HS-5 (cell line): ENCODE measurements at regions not wholly inside any gene's neighbourhood (a gene's known extent, or its start where the extent isn't known, plus 50 kb on each side); places are given as distances from the start of the nearest gene placed in this dataset.
"Not testable (repeated sequence)": the region's sequence is repeated elsewhere in the genome, so short reads cannot be mapped to it uniquely, and the experiment has no call there.

Experiments
- DNase-seq: peaks from one replicate; pipeline ENCODE4 v3.0.0-alpha.2; 2012; ENCODE audit warnings: low read depth

DNA sequence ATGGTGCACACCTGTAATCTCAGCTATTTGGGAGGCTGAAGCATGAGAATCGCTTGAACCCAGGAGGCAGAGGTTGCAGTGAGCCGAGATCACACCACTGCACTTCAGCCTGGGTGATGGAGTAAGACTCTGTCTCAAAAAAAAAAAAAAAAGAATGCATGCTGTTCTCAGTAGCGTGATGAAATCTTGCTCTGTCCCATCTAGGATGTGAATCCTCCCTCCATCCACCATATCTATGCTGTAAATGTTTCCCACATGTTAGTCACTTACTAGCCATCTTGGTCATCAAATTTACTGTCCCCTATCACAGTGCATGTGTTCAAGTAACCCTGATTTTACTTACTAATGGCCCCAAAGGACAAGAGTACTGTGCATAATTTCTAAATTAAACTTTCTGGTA, 315.4 kb upstream of the TBX18 start:
- no peak for DNase-seq

DNA sequence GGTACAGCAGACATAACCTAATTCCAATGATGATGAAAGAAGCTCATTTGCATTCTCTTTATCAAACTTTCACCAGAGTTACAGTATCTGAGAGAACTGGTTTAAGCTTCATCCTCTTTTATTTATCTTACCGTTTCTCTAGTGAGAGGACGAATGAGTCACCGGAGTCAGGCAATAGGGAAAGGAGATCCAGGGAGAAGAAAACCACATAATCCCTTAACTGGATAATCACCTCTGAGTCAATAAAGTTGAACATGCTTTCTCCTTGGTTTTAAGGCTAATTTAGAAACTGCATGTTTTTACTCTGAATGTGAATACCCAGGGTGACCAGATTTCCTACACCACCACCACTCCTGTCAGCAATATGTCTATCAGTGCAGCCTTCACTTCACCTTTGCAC, 313.7 kb upstream of the TBX18 start:
- peak; percentile 89 for DNase-seq

DNA sequence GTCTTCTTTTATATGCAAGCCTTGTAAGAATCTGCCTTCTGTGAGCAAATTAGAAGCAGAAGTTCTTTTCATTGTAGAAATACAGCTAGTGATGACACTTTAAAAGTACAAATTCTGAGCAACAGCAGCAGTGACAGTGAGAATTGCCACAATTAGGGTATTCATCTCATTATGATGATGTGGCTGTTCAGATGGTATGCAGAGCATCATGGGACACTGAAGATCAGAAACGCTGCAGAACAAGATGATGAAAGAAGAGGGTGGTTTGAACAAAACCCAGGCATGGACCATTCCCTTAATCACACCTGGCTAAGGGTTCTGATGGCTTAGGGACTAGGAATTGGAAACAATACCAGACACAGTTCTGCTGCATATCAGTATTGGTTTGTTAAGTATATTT, 312.7 kb upstream of the TBX18 start:
- DNase-seq, result no peak

DNA sequence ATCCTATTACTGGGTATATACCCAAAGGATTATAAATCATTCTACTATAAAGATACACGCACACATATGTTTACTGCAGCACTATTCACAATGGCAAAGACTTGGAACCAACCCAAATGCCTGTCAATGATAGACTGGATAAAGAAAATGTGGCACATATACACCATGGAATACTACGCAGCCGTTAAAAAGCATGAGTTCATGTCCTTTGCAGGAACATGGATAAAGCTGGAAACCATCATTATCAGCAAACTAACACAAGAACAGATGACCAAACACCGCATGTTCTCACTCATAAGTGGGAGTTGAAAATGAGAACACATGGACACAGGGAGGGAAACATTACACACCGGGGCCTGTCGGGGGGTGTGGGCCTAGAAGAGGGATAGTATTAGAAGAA, 307.4 kb upstream of the TBX18 start:
- not testable (repeated sequence) for DNase-seq

DNA sequence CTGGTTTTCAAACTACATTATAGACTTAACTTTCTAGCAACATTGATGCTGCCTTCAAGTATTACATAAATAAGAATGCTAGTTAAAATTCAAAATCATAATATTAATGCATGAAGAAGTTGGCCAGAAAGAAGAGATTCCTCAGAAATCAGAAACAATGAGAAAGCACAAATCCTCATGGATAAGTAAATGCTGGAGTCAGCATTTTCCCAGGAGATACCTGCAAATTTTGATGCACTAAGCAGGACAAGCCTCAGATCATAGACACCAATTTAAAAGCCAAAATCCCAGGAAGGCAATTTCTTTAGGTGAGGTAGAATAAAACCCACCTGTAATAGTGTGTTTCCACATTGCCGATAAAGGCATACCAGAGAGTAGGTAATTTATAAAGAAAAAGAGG, 305.2 kb upstream of the TBX18 start:
- DNase-seq, result no peak

DNA sequence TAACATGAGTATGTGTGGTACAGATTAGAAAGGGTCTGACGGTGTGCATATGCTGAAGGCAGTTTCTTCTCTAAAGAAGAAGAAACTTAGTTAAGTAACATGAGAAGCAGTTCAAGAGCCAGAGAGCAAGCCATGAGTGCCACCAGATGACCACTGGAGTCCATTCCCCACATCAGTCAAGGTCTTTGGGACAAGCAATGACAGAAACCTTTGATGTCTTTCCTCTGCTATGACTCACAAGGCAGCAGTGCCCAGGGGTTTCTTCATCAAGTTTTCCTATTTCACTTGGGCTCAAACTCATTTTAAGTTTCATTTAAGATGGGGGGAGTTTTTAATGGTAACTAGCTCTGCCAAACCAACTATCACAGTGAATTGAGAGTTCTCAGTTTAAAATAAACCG, 303.8 kb upstream of the TBX18 start:
- no peak for DNase-seq

DNA sequence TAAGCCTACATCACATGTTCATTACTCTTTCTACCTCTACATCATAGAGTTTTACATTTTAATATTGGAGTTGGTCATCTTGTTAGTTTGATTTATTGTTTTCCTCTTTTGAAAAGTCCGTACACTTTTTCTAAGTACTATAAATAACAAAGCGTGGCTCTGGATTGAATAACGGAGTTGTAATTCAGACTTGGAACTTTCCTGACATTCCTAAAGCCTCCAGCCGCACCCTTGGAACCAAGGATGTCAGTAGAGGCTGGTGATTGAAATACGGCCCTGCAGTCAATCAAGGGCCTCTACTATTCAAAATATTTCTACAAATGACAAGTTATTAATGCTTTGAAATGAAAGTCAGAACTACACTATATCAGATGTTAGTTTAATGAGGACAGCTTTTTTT, 301.9 kb upstream of the TBX18 start:
- no peak for DNase-seq

DNA sequence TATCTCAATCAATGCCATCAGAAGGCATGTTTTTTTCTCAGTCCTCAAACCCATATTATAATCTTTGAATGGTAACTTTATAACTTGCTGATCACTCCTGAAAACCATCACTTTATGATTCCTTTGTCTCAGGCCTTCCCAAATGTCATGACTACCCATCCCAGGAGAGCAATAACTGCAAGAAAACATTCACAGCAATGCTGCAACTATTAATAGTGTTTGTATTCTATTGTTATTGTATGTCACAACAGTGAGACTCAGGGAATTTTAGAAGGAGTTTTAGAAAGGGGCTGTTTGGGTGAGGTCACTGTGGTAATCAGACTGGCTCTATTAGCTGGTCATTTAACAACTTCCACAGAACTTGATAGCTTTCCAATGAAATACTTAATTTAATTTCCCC, 301.4 kb upstream of the TBX18 start:
- no peak for DNase-seq

DNA sequence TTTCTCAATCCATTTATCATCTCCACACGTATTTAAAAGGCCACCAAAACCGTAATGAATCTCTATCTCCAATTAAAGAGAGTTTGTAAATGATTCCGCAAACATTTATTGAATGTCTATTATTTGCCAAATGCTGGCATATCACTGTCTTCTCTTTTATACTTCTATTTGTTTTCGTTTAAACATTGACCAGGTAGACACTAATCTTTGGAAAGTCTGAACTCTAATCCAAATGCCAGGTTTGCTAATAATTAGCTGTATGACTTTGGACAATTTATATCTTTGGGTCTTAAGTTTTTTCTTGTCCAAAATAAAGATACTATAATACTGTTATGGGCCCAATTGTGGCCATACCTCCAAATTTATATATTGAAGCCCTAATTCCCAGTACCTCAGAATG, 299.2 kb upstream of the TBX18 start:
- DNase-seq, result no peak

DNA sequence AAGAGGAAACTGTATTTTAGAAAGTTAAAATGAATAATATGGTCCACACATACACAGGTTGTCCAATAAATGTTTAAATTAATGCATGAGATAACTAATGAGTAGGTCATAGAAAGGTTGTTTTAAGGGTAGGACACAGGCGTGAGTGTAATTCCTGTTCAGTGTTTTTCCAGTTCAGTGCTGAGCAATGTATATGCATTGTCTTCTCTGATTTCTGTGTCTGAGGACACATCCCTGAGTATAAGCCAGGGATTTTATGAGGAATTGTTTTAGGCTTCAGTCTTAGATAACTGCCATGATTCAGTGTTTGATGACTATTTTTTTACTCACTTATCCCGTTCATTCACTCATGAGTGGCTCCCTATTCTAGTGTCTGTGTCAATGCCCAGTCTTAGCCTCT, 298.5 kb upstream of the TBX18 start:
- no peak for DNase-seq

DNA sequence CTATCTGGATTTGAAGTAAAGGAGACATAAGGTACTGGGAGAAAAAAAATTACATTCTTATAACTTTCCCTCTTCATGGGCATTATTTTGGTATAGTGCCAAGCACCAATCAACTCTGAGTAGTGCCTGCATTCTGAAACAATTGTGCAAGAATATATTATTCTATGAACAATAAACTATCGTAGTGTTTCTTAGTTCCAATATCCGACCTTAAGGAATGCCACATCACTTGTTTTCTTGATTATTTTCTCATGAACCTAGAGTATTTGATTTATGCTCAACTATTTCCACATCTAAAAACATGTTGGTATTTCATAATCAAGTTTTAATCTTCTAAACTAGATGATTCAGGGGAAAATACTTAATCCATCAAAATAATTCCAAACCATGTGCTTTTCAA, 294.4 kb upstream of the TBX18 start:
- no peak for DNase-seq

DNA sequence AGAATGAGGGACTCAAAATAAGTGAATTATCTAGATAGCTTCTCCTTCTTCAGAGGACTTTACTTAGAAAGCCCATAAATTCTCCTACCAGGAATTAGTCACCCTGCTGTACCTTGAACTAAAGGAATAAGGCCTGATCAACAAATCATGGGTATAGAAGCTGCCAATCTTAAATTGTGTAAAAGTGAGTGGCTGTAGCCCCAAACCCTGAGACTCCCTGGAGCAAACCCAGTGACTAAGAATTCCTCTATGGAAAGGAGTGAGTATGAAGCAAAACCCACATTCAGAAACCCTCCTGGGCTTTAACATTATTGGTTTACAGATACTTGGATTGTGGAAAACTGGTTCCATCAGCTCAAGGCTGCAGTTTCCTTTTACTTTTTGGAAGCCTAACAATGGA, 285.8 kb upstream of the TBX18 start:
- DNase-seq, result no peak

DNA sequence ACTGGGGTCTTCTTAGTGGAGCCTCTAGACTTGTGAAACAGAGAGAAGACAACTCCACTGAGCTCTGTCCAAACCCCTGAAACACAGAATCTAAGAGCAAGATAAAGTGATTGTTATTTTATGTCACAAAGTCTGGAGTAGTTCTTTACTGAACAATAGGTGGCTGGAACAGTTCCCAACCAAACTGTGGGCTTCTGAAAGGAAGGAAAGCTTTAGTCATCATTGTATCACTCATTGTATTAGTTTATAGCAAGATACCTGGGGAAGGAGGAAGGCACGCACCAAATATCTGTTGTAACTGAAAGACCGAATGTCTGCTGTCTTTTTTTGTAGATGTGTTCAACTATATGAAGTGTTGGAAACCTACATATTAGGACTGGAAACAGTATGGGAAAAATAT, 284.9 kb upstream of the TBX18 start:
- no peak for DNase-seq

DNA sequence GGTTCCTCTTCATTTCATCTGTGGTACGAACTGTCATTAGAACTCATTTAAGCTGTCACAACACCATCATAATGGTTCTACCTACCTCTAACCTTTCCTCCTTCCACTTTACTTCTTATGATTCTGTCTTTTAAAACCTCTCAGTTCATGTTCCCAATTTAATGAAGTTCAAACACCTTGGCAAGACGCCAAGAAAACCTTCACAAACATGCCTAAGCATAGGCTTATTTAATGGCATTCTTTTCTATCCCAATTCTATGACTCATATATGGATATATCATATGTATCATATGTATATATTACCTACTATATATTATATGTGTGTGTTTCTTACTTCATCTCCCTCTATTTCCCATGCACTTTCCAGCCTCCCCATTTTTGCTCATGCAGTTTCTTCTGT, 283.4 kb upstream of the TBX18 start:
- DNase-seq, result no peak

DNA sequence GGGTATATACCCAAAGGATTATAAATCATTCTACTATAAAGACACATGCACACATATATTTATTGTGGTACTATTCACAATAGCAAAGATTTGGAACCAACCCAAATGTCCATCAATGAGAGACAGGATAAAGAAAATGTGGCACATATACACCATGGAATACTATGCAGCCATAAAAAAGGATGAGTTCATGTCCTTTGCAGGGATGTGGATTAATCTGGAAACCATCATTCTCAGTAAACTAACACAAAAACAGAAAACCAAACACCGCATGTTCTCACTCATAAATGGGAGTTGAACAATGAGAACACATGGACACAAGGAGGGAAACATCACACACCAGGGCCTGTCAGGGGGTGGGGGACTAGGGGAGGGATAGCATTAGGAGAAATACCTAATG, 281.4 kb upstream of the TBX18 start:
- not testable (repeated sequence) for DNase-seq

DNA sequence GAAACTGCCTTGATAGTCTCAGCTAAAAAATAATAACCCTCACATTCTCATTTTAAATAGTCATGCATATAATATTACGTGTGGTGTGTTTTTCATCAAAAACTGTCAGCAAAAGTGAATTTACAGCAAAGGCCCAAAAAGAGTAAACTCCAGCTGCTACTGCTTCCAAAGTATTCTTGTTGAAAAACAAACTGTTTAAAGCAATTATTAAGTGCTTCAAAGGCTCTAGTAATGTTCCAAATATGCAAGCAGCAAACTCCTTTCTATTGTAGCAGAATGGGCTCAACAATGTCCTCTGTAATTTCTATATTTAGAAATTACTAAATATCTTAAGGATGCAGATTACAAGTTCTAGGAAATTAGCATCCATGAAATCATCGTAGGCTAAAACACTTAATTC, 280.0 kb upstream of the TBX18 start:
- DNase-seq, result no peak

DNA sequence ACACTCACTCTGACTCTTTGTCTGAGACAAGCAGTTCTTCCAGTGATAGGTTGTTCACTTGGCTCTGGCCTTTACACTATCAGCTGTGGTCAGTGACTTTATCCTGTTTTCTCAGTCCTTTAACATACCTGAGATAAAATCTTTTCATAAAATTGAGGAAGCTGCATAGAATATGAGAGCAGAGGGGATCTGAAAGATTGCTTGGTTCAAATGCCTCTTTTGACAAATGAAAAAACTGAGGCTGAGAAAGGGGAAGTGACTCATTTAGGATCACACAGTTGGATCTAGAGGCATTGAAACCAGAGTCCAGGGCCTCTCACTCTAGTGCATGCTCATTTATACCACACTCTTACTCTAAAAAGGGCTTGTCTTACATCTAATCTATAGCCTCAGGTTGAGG, 277.0 kb upstream of the TBX18 start:
- DNase-seq, result no peak

DNA sequence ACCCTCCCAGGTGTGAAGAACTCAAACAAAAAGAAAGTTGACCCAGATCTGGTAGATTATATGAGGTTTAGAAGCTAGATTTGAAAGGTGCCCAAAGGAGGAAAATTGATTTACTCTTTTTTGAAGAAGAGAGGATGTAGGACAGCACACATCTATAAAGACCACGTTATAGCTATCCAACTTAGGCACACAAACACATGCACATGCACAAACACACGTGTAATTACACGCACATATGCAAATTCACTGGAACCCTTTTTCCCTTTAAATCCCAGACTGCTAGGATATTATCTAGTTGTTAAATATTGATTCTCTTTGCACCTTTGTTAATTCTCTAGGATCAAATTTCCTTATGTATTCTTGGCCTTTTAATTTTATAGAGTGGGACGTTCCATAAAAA, 272.8 kb upstream of the TBX18 start:
- DNase-seq, result no peak

DNA sequence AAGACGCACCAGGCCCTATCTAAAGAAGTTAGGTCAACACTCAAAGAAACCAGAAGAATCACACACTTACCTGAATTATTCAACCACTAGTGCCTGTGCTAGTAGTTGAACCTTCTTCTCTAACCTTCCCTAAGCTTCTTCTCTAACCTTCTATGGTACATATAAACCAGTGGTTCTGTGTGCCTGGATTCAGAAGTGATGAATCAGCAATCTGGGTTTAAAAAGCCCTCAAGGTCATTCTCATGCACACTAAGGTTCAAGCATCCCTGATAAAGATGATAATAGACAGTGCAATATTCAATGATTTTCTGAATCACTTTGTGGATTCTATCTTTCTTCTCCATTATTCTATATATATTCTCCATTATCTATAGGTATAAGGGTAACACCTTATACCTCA, 271.4 kb upstream of the TBX18 start:
- DNase-seq, result no peak

DNA sequence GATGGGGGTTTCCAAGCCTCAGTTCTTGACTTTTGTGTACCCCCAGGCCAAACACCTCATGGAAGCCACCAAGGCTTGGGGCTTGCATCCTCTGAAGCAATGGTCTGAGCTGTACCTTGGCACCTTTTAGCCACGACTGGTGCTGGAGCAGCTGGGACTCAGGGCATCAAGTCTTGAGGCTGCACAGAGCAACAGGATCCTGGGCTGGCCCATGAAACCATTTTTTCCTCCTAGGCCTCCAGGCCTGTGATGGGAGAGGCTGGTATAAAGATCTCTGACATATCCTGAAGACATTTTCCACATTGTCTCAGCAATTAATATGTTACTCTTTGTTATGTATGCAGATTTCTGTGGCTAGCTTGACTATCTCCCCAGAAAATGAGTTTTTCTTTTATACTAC, 269.1 kb upstream of the TBX18 start:
- no peak for DNase-seq

DNA sequence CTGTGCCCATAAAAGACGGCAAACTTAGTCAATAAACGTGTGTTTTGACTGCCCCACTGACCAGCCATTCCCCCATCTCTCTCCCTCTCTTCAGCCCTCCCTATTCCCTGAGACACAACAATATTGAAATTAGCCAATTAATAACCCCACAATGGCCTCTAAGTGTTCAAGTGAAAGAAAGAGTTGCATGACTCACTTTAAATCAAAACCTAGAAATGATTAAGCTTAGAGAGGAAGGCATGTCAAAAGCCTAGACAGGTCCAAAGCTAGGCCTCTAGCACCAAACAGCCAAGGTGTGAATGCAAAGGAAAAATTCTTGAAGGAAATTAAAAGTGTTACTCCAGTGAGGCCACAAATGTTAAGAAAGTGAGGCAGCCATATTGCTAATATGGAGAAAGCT, 261.6 kb upstream of the TBX18 start:
- DNase-seq, result no peak

DNA sequence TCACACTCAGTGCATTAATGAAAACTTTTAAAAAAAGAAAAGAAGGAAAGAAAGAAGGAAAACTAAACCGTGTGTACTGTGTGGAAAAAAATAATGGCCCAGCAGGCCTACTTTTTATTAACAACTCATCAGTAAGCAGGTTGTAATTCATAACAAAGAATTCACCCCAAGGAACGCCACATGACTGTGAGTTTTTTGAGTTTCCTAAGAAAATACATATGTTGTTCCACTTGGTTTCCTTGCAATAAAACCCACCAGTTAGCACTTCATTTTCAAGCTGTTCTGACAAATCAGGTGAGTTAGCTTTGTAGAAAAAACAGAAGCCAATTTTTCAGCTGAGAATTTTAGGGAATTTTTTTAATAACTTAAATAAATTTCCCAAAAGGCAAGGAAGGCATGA, 259.3 kb upstream of the TBX18 start:
- DNase-seq, result no peak

DNA sequence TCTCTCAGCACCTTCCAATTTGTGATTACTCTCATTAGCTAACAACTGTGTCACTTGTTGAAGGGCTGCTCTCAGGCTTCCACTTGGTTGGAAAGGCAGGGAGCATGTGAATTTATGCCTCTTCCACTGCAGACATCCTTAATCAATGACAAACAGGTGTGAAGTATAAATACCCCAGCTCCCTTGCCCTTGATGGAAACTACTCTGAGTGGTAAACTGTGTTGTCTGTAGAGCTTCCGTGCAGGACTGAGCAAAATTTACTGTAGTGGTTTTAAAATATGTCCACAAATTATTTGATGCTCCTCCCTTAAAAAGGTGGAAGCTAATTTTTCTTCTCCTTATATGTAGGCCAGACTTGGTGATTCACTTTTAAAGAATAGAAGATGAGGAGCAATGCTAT, 253.0 kb upstream of the TBX18 start:
- DNase-seq, result no peak

DNA sequence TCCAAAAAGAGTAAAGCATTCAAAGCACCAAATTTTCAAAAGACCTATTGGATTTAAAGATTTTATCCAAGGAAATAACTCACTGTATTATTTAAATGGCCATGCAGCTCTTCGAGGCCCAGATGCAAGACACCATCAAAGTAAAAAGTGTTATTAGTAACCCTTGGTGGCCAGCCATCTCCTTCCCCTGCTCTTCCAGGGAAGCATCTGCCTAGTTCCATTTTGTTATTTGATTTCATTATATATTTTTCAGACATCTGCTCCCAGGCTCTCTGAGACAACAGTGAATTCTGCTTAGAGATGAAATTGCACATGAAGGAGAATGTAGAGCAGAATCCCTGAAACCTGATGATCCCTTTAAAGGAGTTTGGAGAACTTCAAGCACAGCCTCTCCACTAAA, 252.3 kb upstream of the TBX18 start:
- no peak for DNase-seq

DNA sequence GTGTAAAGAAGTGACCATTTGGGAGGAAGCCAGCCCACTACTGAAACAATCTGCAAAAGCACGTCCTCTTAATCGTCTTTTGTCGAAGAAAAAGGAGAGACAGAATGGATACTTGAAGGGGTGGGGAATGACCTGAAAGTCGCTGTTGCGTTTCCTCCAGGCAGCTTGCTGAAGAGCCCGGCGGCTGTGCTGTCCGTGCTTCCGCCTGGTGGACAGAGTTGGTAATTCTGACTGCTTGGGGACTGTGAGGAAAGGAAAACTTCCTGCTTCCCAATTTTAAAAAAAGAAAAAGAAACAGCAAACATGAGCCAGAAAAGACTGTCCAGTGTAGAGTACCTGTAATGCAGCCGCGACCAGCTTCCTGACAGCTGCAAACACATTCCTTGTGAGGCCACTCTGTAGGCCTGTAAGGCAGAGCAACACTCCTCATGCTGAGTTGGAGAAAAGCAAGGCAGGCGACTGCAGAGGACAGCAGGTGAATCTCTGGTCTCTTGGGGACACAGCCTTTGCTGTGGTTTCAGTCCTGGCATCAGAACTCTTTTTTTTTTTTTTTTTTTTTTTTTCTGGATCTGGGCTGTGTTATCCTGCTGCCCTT, 251.1 kb upstream of the TBX18 start:
- DNase-seq, result no peak
